H9 (cell line): ENCODE measurements at regions not wholly inside any gene's neighbourhood (a gene's known extent, or its start where the extent isn't known, plus 50 kb on each side); places are given as distances from the start of the nearest gene placed in this dataset.

Experiments used
- DNase-seq: peaks from one replicate; pipeline ENCODE4 v3.0.0-alpha.2; 2017
- H2AFZ ChIP-seq: one replicate; pipeline ENCODE4 v1.6.1; 2013; ENCODE audit warnings: mild to moderate bottlenecking, low read length, control low read depth, moderate library complexity
- H2AK5ac ChIP-seq: 2 replicates; pipeline ENCODE4 v1.6.1; 2013; ENCODE audit warnings: low read length, control low read depth, mixed read lengths; ENCODE audit not compliant: insufficient read length
- H2BK120ac ChIP-seq: one replicate; pipeline ENCODE4 v1.6.1; 2013; ENCODE audit warnings: low read depth, mild to moderate bottlenecking, low read length, control low read depth, inconsistent platforms; ENCODE audit not compliant: poor library complexity, severe bottlenecking
- H2BK12ac ChIP-seq: 2 replicates; pipeline ENCODE4 v1.6.1; 2013; ENCODE audit warnings: low read length, control low read depth, mixed read lengths, low read depth; ENCODE audit not compliant: insufficient read length
- H2BK15ac ChIP-seq: 2 replicates; pipeline ENCODE4 v1.6.1; 2013; ENCODE audit warnings: low read depth, low read length, control low read depth
- H2BK20ac ChIP-seq: one replicate; pipeline ENCODE4 v1.6.1; 2013; ENCODE audit warnings: low read depth, mild to moderate bottlenecking, low read length, control low read depth, inconsistent platforms; ENCODE audit not compliant: poor library complexity, severe bottlenecking
- H2BK5ac ChIP-seq: 2 replicates; pipeline ENCODE4 v1.6.1; 2013; ENCODE audit warnings: low read length, control low read depth, mixed read lengths; ENCODE audit not compliant: insufficient read length
- H3K14ac ChIP-seq: 2 replicates; pipeline ENCODE4 v1.6.1; 2013; ENCODE audit warnings: low read length, control low read depth; ENCODE audit not compliant: insufficient read depth
- H3K18ac ChIP-seq: 2 replicates; pipeline ENCODE4 v1.6.1; 2013; ENCODE audit warnings: low read depth, mild to moderate bottlenecking, mixed read lengths, low read length, control low read depth; ENCODE audit not compliant: insufficient read length
- H3K23ac ChIP-seq: 2 replicates; pipeline ENCODE4 v1.6.1; 2013; ENCODE audit warnings: low read length, control low read depth, mixed read lengths, low read depth; ENCODE audit not compliant: insufficient read length
- H3K23me2 ChIP-seq: 2 replicates; pipeline ENCODE4 v1.6.1; 2013; ENCODE audit warnings: low read depth, mild to moderate bottlenecking, mixed read lengths, low read length, control low read depth; ENCODE audit not compliant: insufficient read length, poor library complexity, severe bottlenecking
- H3K27ac ChIP-seq: 2 replicates; pipeline ENCODE4 v1.5.1; 2013; ENCODE audit warnings: low read length, control low read depth, mixed read lengths, low read depth; ENCODE audit not compliant: insufficient read length
- H3K27me3 ChIP-seq: 2 replicates; pipeline ENCODE4 v1.6.1; 2013; ENCODE audit warnings: low read length, control low read depth, inconsistent platforms; ENCODE audit not compliant: insufficient read depth
- H3K4ac ChIP-seq: 2 replicates; pipeline ENCODE4 v1.6.1; 2013; ENCODE audit warnings: low read depth, mild to moderate bottlenecking, control low read depth, inconsistent platforms, low read length, moderate library complexity
- H3K4me1 ChIP-seq: 2 replicates; pipeline ENCODE4 v1.6.1; 2013; ENCODE audit warnings: low read length, control low read depth, inconsistent platforms; ENCODE audit not compliant: insufficient read depth
- H3K4me2 ChIP-seq: 2 replicates; pipeline ENCODE4 v1.6.1; 2013; ENCODE audit warnings: low read length, control low read depth, mixed read lengths; ENCODE audit not compliant: insufficient read length, insufficient read depth
- H3K56ac ChIP-seq: 2 replicates; pipeline ENCODE4 v1.6.1; 2013; ENCODE audit warnings: low read depth, mild to moderate bottlenecking, mixed read lengths, low read length, control low read depth; ENCODE audit not compliant: insufficient read length
- H3K79me1 ChIP-seq: 2 replicates; pipeline ENCODE4 v1.6.1; 2013; ENCODE audit warnings: low read depth, mild to moderate bottlenecking, moderate library complexity, low read length, control low read depth, inconsistent platforms; ENCODE audit not compliant: insufficient read depth, poor library complexity, severe bottlenecking
- H3K79me2 ChIP-seq: 2 replicates; pipeline ENCODE4 v1.6.1; 2013; ENCODE audit warnings: low read length, control low read depth, inconsistent platforms; ENCODE audit not compliant: insufficient read depth
- H3K9ac ChIP-seq: 2 replicates; pipeline ENCODE4 v1.6.1; 2013; ENCODE audit warnings: low read length, control low read depth, mixed read lengths; ENCODE audit not compliant: insufficient read length; ENCODE audit errors: extremely low read depth
- H3K9me3 ChIP-seq: one replicate; pipeline ENCODE4 v1.6.1; 2013; ENCODE audit warnings: low read depth, low read length, inconsistent platforms; ENCODE audit not compliant: control insufficient read depth
- H3T11ph ChIP-seq: one replicate; pipeline ENCODE4 v1.6.1; 2013; ENCODE audit warnings: mild to moderate bottlenecking, low read length, control low read depth, inconsistent platforms
- H4K20me1 ChIP-seq: one replicate; pipeline ENCODE4 v1.6.1; 2013; ENCODE audit not compliant: control insufficient read depth, insufficient read length, insufficient read depth
- H4K5ac ChIP-seq: 2 replicates; pipeline ENCODE4 v1.6.1; 2013; ENCODE audit warnings: low read depth, mild to moderate bottlenecking, mixed read lengths, low read length, control low read depth; ENCODE audit not compliant: insufficient read length
- H4K8ac ChIP-seq: replicated peaks from 2 replicates; pipeline ENCODE4 v1.6.1; 2013; ENCODE audit warnings: low read length, control low read depth, mixed read lengths, low read depth; ENCODE audit not compliant: insufficient read length
- H4K91ac ChIP-seq: 2 replicates; pipeline ENCODE4 v1.6.1; 2013; ENCODE audit warnings: low read depth, mild to moderate bottlenecking, moderate library complexity, mixed read lengths, low read length, control low read depth; ENCODE audit not compliant: insufficient read length
- H3K27ac Mint-ChIP-seq, 3 experiments: 2 replicates in 2 of 3; 3 replicates in 1 of 3; pipeline ENCODE4 v1.8.0; 2020 to 2021; ENCODE audit warnings: mixed read lengths in 3 of 3, mild to moderate bottlenecking in 1 of 3, moderate library complexity in 1 of 3
- H3K27me3 Mint-ChIP-seq: 2 replicates; pipeline ENCODE4 v1.8.0; 2021; ENCODE audit warnings: low read depth, mild to moderate bottlenecking, moderate library complexity, mixed read lengths
- H3K36me3 Mint-ChIP-seq, 3 experiments: 2 replicates in 2 of 3; 3 replicates in 1 of 3; pipeline ENCODE4 v1.8.0; 2020 to 2021; ENCODE audit warnings: low read depth in 3 of 3, mixed read lengths in 3 of 3; ENCODE audit not compliant: insufficient read depth in 1 of 3
- H3K4me1 Mint-ChIP-seq, 2 experiments: 2 replicates each; pipeline ENCODE4 v1.8.0; 2020; ENCODE audit warnings: mixed read lengths in 2 of 2
- H3K4me3 Mint-ChIP-seq, 2 experiments: 2 replicates in 1 of 2; 3 replicates in 1 of 2; pipeline ENCODE4 v1.8.0; 2020 to 2021; ENCODE audit warnings: mild to moderate bottlenecking in 2 of 2, mixed read lengths in 2 of 2, moderate library complexity in 1 of 2
- H3K9me3 Mint-ChIP-seq, 2 experiments: 2 replicates in 1 of 2; 3 replicates in 1 of 2; pipeline ENCODE4 v1.8.0; 2020; ENCODE audit warnings: mild to moderate bottlenecking in 2 of 2, mixed read lengths in 2 of 2, moderate library complexity in 1 of 2
- WGBS: extraction: QIAGEN DNeasy Blood & Tissue Kit; methylation state at CpG from one replicate; pipeline ENCODE4 v1.1.7; 2013; ENCODE audit warnings: missing lambda C conversion rate, low lambda C conversion rate, mixed read lengths; ENCODE audit not compliant: insufficient read length; ENCODE audit errors: extremely low coverage; 5-methylcytosine and 5-hydroxymethylcytosine counted together
- TF ChIP-seq, protein P1 (sequence below): fragments of 200-600 bp; sonication (generic); conservative IDR thresholded peaks from 3 replicates; pipeline ENCODE4 v1.8.0; 2021; ENCODE audit warnings: antibody characterized with exemption, mild to moderate bottlenecking

DNA sequence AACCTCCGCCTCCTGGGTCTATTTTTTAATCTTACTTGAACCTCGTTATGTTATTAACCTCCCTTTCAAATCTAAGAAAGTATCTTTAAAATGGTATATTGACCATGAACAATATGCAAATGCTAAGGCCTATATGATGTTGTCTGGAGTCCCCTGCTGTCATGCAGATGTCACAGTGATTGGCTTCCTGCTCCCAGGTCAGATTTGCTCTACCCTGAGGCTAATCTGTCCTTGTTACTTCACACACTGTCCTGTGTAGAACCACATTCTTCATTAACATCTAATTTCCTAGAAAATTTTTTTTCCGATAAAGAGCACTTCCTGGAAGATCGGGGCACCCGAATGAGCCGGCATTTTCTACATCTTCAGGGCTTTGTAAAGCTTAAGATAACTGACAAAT lies 306.6 kb downstream of the MRPL39 start:
- Histone ChIP-seq H2BK15ac (no peak overlapping the region), H3K9ac (no peak overlapping the region), H2BK12ac (no peak overlapping the region), H2BK20ac (no peak overlapping the region), H3K23ac (no peak overlapping the region), H4K91ac (no peak overlapping the region), H4K8ac (no peak overlapping the region), H3K23me2 (no peaks in the 10 kb centered on the region), H2BK120ac (no peak overlapping the region), H4K5ac (no peak overlapping the region), H3K56ac (no peak overlapping the region), H3K14ac (no peak overlapping the region), H3K79me2 (no peaks in the 10 kb centered on the region), H3K4me1 (no peaks in the 10 kb centered on the region; the same call in 1 of the 2 replicates), H3K9me3 (no peaks in the 10 kb centered on the region), H2AK5ac (no peak overlapping the region), H3K4ac (no peak overlapping the region), H3K27me3 (no peaks in the 10 kb centered on the region), H2BK5ac (no peak overlapping the region), H3K18ac (no peak overlapping the region), H3K4me2 (no peak overlapping the region), H3T11ph (no peak overlapping the region), H4K20me1 (no peaks in the 10 kb centered on the region), H3K27ac (no peak overlapping the region), H3K79me1 (no peaks in the 10 kb centered on the region), H2AFZ (no peak overlapping the region)
- TF ChIP-seq, protein P1, sequence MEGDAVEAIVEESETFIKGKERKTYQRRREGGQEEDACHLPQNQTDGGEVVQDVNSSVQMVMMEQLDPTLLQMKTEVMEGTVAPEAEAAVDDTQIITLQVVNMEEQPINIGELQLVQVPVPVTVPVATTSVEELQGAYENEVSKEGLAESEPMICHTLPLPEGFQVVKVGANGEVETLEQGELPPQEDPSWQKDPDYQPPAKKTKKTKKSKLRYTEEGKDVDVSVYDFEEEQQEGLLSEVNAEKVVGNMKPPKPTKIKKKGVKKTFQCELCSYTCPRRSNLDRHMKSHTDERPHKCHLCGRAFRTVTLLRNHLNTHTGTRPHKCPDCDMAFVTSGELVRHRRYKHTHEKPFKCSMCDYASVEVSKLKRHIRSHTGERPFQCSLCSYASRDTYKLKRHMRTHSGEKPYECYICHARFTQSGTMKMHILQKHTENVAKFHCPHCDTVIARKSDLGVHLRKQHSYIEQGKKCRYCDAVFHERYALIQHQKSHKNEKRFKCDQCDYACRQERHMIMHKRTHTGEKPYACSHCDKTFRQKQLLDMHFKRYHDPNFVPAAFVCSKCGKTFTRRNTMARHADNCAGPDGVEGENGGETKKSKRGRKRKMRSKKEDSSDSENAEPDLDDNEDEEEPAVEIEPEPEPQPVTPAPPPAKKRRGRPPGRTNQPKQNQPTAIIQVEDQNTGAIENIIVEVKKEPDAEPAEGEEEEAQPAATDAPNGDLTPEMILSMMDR = no peak
- DNase-seq = no peak
- no peaks in the 10 kb centered on the region for H3K27me3 Mint-ChIP-seq
- H3K27ac Mint-ChIP-seq = no peak overlapping the region; a peak in 1 of 7 replicates
- no CpG with 5 or more reads among the region's 6 CpGs for WGBS
- no peaks in the 10 kb centered on the region for H3K36me3 Mint-ChIP-seq
- H3K4me1 Mint-ChIP-seq = peaks cover 9 to 11% of the 10 kb centered on the region in 2 experiments
- no peak overlapping the region for H3K4me3 Mint-ChIP-seq
- H3K9me3 Mint-ChIP-seq = no peaks in the 10 kb centered on the region
